Tibial artery (tissue), 4 donors: ENCODE measurements at regions not wholly inside any gene's neighbourhood (a gene's known extent, or its start where the extent isn't known, plus 50 kb on each side); places are given as distances from the start of the nearest gene placed in this dataset.
"Not testable (repeated sequence)": the region's sequence is repeated elsewhere in the genome, so short reads cannot be mapped to it uniquely, and the experiment has no call there.

Experiments
- DNase-seq, 2 donors: peaks; one replicate each; pipeline ENCODE4 v3.0.0-alpha.2; 2019
- H3K27ac ChIP-seq, 2 donors: fragments of 200-600 bp; sonication (generic) in 1 of 2; 1 replicate in 1 of 2; 2 replicates in 1 of 2; pipeline ENCODE4 v1.5.1; 2018 to 2019; ENCODE audit warnings: mild to moderate bottlenecking in 1 of 2
- H3K27me3 ChIP-seq, 2 donors: fragments of 200-600 bp; sonication (generic) in 1 of 2; one replicate each; pipeline versions ENCODE4 v1.5.1 to v1.6.0; 2016 to 2019
- H3K36me3 ChIP-seq, 3 donors: fragments of 200-600 bp; sonication (generic) in 2 of 3; one replicate each; pipeline ENCODE4 v1.5.1; 2016 to 2019; ENCODE audit warnings: mild to moderate bottlenecking in 2 of 3
- H3K4me1 ChIP-seq, 4 donors: fragments of 200-600 bp; sonication (generic) in 2 of 4; 1 replicate in 3 of 4; 2 replicates in 1 of 4; pipeline ENCODE4 v1.5.1; 2016 to 2019
- H3K4me3 ChIP-seq, 2 donors: fragments of 200-600 bp; sonication (generic) in 1 of 2; 1 replicate in 1 of 2; 2 replicates in 1 of 2; pipeline ENCODE4 v1.5.1; 2018 to 2019; ENCODE audit warnings: mild to moderate bottlenecking in 2 of 2
- H3K9me3 ChIP-seq, 3 donors: fragments of 200-600 bp; sonication (generic) in 1 of 3; one replicate each; pipeline ENCODE4 v1.5.1; 2016 to 2019
- intact Hi-C: fragments of 100-400 bp; cut with DNase I; formaldehyde crosslinking; loops from one replicate; pipeline ENCODE4 v1.15.0; 2023; ENCODE audit warnings: low total_unique reads
- TF ChIP-seq, protein P1 (sequence below), 2 experiments: fragments of 200-600 bp in 1 of 2; fragments of 450-650 bp in 1 of 2; IDR thresholded peaks; one replicate each; pipeline ENCODE4 v1.5.1; 2017 to 2019; ENCODE audit warnings: antibody characterized with exemption in 2 of 2, mild to moderate bottlenecking in 1 of 2, moderate library complexity in 1 of 2

DNA sequence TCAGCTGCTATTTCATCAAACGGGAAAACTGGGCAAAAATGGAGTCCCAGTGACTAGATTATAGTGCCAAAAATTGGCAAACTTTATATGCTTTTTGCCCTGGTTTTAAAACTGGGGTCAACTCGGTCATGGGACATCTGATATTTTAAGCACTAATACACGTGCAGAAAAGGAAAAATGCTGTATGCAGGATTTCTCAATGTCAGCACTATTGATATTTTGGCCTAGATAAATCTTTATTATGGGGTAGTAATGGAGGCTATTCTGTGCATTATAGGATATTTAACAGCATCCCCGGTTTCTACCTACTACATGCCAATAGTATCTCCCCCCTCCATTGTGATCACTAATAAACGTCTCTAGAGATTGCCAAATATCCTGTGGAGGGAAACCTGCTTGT, 870.9 kb upstream of the IGFBP7 start:
- intact Hi-C loops = no loop called here
- no peaks in the 10 kb centered on the region for H3K36me3 ChIP-seq

GRCh38 chr4:57974821-57975220, 864.6 kb upstream of the IGFBP7 start:
- H3K36me3 ChIP-seq = no peaks in the 10 kb centered on the region
- H3K4me1 ChIP-seq = no peaks in the 10 kb centered on the region
- no peaks in the 10 kb centered on the region for H3K9me3 ChIP-seq
- H3K27ac ChIP-seq = no peak overlapping the region
- intact Hi-C loops = no loop called here
- TF ChIP-seq, protein P1, sequence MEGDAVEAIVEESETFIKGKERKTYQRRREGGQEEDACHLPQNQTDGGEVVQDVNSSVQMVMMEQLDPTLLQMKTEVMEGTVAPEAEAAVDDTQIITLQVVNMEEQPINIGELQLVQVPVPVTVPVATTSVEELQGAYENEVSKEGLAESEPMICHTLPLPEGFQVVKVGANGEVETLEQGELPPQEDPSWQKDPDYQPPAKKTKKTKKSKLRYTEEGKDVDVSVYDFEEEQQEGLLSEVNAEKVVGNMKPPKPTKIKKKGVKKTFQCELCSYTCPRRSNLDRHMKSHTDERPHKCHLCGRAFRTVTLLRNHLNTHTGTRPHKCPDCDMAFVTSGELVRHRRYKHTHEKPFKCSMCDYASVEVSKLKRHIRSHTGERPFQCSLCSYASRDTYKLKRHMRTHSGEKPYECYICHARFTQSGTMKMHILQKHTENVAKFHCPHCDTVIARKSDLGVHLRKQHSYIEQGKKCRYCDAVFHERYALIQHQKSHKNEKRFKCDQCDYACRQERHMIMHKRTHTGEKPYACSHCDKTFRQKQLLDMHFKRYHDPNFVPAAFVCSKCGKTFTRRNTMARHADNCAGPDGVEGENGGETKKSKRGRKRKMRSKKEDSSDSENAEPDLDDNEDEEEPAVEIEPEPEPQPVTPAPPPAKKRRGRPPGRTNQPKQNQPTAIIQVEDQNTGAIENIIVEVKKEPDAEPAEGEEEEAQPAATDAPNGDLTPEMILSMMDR (IDR thresholded peaks at IDR 0.05) = no peak
- H3K27me3 ChIP-seq = no peaks in the 10 kb centered on the region
- no peak overlapping the region for H3K4me3 ChIP-seq
- DNase-seq = no peak

More for the DNA sequence above, 870.9 kb upstream of the IGFBP7 start:
- Histone ChIP-seq H3K9me3 (no peaks in the 10 kb centered on the region), H3K27ac (no peak overlapping the region), H3K27me3 (no peaks in the 10 kb centered on the region), H3K4me1 (no peaks in the 10 kb centered on the region), H3K4me3 (no peak overlapping the region)
- TF ChIP-seq, protein P1 (IDR thresholded peaks at IDR 0.05) = no peak
- DNase-seq = no peak

- H3K4me3 ChIP-seq = no peak overlapping the region
- no peaks in the 10 kb centered on the region for H3K27me3 ChIP-seq
- H3K9me3 ChIP-seq = no peaks in the 10 kb centered on the region
- DNase-seq = no peak
- intact Hi-C loops = no loop called here
- H3K36me3 ChIP-seq = no peaks in the 10 kb centered on the region
- no peaks in the 10 kb centered on the region for H3K4me1 ChIP-seq
- TF ChIP-seq, protein P1 (IDR thresholded peaks at IDR 0.05) = no peak
- no peak overlapping the region for H3K27ac ChIP-seq
These were observed 863.6 kb upstream of the IGFBP7 start for GRCh38 chr4:57973819-57974218.

DNA sequence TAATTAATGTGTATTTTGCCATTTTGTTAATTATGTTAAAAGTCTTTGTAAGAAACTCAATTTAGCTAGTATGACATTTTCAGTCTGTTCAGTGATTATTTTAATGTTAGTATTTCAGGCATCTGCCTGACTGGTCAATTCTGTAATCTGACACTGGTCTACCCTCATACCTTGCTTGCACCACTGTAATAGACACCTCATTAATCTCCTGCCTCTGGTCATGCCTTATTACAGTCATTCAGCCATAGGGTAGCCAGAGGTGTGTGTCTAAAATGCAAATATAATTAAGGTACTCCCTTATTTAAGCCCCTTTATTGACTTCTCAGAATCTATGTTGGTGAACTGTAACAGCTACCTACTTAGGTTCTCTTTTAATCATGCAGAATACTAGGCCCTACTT, 861.1 kb upstream of the IGFBP7 start:
- TF ChIP-seq, protein P1 (IDR thresholded peaks at IDR 0.05) = no peak
- Histone ChIP-seq H3K4me3 (no peak overlapping the region), H3K9me3 (peaks cover 0 to 7% (median 7%) of the 10 kb centered on the region in 3 donors), H3K36me3 (no peaks in the 10 kb centered on the region), H3K27me3 (no peaks in the 10 kb centered on the region), H3K4me1 (no peaks in the 10 kb centered on the region), H3K27ac (no peak overlapping the region)
- no peak for DNase-seq
- intact Hi-C loops = no loop called here

DNA sequence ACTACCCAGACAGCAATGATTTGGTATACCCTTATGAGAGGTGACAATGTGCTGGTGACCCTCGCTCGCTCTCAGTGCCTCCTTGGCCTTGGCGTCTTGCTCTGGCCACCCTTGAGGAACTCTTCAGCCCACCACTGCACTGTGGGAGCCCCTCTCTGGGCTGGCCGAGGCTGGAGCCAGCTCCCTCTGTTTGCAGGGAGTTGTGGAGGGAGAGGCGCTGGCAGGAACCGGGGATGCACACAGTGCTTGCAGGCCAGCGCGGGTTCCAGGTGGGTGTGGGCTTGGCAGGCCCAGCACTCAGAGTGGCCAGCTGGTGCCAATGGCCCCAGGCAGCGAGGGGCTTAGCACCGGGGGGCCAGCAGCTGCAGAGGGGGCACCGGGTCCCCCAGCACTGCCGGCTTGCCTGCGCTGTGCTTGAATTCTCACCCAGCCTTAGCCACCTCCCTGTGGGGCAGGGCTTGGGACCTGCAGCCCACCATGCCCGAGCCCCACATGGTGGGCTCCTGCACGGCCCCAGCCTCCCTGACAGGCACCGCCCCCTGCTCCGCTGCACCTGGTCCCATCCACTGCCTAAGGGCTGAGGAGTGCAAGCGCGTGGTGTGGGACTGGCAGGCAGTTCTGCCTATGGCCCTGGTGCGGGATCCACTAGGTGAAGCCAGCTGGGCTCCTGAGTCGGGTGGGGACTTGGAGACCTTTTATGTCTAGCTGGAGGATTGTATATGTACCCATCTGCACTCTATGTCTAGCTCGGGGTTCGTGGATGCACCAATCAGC, 857.0 kb upstream of the IGFBP7 start:
- Histone ChIP-seq H3K4me3 (no peak overlapping the region), H3K9me3 (peaks cover 0 to 12% (median 7%) of the 10 kb centered on the region in 3 donors), H3K27ac (no peak overlapping the region), H3K27me3 (no peaks in the 10 kb centered on the region), H3K4me1 (no peaks in the 10 kb centered on the region), H3K36me3 (no peaks in the 10 kb centered on the region)
- no peak for DNase-seq
- intact Hi-C loops = no loop called here
- TF ChIP-seq, protein P1 (IDR thresholded peaks at IDR 0.05) = no peak

DNA sequence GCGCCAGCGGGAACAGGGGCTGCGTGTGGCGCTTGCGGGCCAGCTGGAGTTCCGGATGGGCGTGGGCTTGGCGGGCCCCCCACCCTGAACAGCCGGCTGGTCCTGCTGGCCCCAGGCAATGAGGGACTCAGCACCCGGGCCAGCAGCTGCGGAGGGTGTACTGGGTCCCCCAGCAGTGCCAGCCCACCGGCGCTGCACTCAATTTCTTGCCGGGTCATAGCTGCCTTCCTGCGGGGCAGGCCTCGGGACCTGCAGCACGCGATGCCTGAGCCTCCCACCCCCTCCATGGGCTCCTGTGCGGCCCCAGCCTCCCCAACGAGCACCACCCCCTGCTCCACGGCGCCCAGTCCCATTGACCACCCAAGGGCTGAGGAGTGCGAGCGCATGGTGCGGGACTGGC, 855.2 kb upstream of the IGFBP7 start:
- H3K4me1 ChIP-seq, H3K36me3 ChIP-seq, H3K27me3 ChIP-seq, DNase-seq, H3K4me3 ChIP-seq, intact Hi-C loops, H3K27ac ChIP-seq: not testable (repeated sequence)
- peaks cover 0 to 12% (median 7%) of the 10 kb centered on the region in 3 donors for H3K9me3 ChIP-seq
